Caco-2 (cell line): ENCODE measurements at regions not wholly inside any gene's neighbourhood (a gene's known extent, or its start where the extent isn't known, plus 50 kb on each side); places are given as distances from the start of the nearest gene placed in this dataset.

ENCODE experiments used
- BruUV-seq: library from RNA; stranded (reverse); fragments of 400-500 nt; replicated peaks from 2 replicates; lab custom pipeline; 2021; lab: Mats Ljungman, UMichigan
- CTCF ChIA-PET: fragments of 300-600 bp; sonication (Branson Sonifier 250); formaldehyde crosslinking; loops from one replicate; lab custom pipeline; 2022; ENCODE audit warnings: antibody characterized with exemption; lab: Charles Lee
- POLR2A ChIA-PET: fragments of 300-600 bp; sonication (Branson Sonifier 250); formaldehyde crosslinking; loops from one replicate; lab custom pipeline; 2022; ENCODE audit warnings: antibody characterized with exemption; lab: Charles Lee
- DNase-seq, 2 experiments: peaks; one replicate each; pipeline versions ENCODE4 v3.0.0 to v3.0.0-alpha.2; 2020 to 2022
- H3K27me3 ChIP-seq: replicated peaks from 2 replicates; pipeline ENCODE4 v1.6.0; 2011; ENCODE audit warnings: low read length; ENCODE audit not compliant: control insufficient read depth, insufficient read depth
- H3K36me3 ChIP-seq: 2 replicates; pipeline ENCODE4 v1.5.1; 2011; ENCODE audit warnings: low read length; ENCODE audit not compliant: control insufficient read depth, insufficient read depth
- H3K4me1 ChIP-seq: fragments of 250-450 bp; sonication (Bioruptor Pico); 2 replicates; pipeline ENCODE4 v1.5.1; 2020; ENCODE audit warnings: mild to moderate bottlenecking
- H3K4me3 ChIP-seq: 2 replicates; pipeline ENCODE4 v1.5.1; 2011; ENCODE audit warnings: low read depth, mild to moderate bottlenecking, control low read depth, low read length
- H3K9me3 ChIP-seq: fragments of 250-450 bp; sonication (Bioruptor Pico); 2 replicates; pipeline ENCODE4 v1.5.1; 2020; ENCODE audit warnings: mild to moderate bottlenecking, moderate library complexity
- H3K27ac Mint-ChIP-seq: one replicate; pipeline ENCODE4 v1.8.0; 2022; ENCODE audit warnings: mixed read lengths; ENCODE audit not compliant: unreplicated experiment
- H3K27me3 Mint-ChIP-seq: one replicate; pipeline ENCODE4 v1.8.0; 2022; ENCODE audit warnings: mixed read lengths; ENCODE audit not compliant: insufficient read depth, unreplicated experiment
- H3K36me3 Mint-ChIP-seq: one replicate; pipeline ENCODE4 v1.8.0; 2022; ENCODE audit warnings: mild to moderate bottlenecking, mixed read lengths; ENCODE audit not compliant: insufficient read depth, unreplicated experiment
- H3K4me1 Mint-ChIP-seq: one replicate; pipeline ENCODE4 v1.8.0; 2022; ENCODE audit warnings: low read depth, mixed read lengths; ENCODE audit not compliant: unreplicated experiment
- H3K4me3 Mint-ChIP-seq: one replicate; pipeline ENCODE4 v1.8.0; 2022; ENCODE audit warnings: mild to moderate bottlenecking, moderate library complexity, mixed read lengths; ENCODE audit not compliant: unreplicated experiment
- H3K9me3 Mint-ChIP-seq: one replicate; pipeline ENCODE4 v1.8.0; 2022; ENCODE audit warnings: mixed read lengths; ENCODE audit not compliant: unreplicated experiment
- CTCF ChIP-seq, 2 experiments: fragments of 200-600 bp in 1 of 2; IDR thresholded peaks; 1 replicate in 1 of 2; 2 replicates in 1 of 2; pipeline versions ENCODE4 v1.5.1 to v1.8.0; 2011 to 2022; ENCODE audit warnings: antibody characterized with exemption in 1 of 2, control low read depth in 1 of 2, inconsistent platforms in 1 of 2, low read depth in 1 of 2, low read length in 1 of 2, mild to moderate bottlenecking in 1 of 2, moderate library complexity in 1 of 2; ENCODE audit not compliant: insufficient read depth in 1 of 2, severe bottlenecking in 1 of 2, unreplicated experiment in 1 of 2
- intact Hi-C: fragments of 100-400 bp; cut with micrococcal nuclease; formaldehyde crosslinking; loops from one replicate; pipeline ENCODE4 v1.10.0; 2022; ENCODE audit not compliant: unreplicated experiment

GRCh38 chr5:167794121-167794520, 497.3 kb upstream of the WWC1 start:
- no peaks in the 10 kb centered on the region for H3K4me1 Mint-ChIP-seq
- intact Hi-C loops: no loop called here

DNA sequence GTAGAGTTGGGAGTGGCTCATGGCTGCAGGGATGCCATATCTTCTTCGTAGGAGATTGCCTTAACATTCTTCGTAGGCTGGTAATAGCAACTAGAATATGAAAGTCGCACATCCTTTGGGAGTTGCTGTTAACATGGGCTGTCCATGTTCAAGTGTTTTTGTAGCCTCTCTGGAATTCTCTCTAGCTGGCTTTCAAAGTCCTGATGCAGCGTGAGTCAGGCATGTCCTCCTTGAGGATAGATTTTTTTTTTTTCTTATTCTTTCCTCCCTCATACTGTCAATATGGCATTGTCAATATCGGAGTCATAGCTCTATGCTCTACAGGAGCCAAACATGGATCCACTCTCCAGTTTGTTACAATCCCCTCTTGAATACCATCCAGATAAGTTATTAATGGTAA, 494.8 kb upstream of the WWC1 start:
- intact Hi-C loops: no loop called here
- H3K9me3 ChIP-seq: no peaks in the 10 kb centered on the region
- ChIA-PET POLR2A (no interaction called here), CTCF (no interaction called here)
- H3K27me3 ChIP-seq: no peaks in the 10 kb centered on the region
- peaks cover 2% of the 10 kb centered on the region; the same call in 1 of the 2 replicates for H3K4me1 ChIP-seq
- no peaks in the 10 kb centered on the region for H3K9me3 Mint-ChIP-seq
- H3K4me1 Mint-ChIP-seq: peaks cover 4% of the 10 kb centered on the region
- no TSS peak for BruUV-seq
- no peaks in the 10 kb centered on the region for H3K36me3 ChIP-seq
- no peak overlapping the region for H3K4me3 Mint-ChIP-seq
- no peaks in the 10 kb centered on the region for H3K36me3 Mint-ChIP-seq
- no peak overlapping the region for H3K27ac Mint-ChIP-seq
- no peak for TF ChIP-seq CTCF (IDR thresholded peaks at IDR 0.05; ENCODE audit: insufficient read depth in 1 of 2, low read depth in 1 of 2, low read length in 1 of 2, severe bottlenecking in 1 of 2, unreplicated experiment in 1 of 2)
- no peak overlapping the region for H3K4me3 ChIP-seq
- DNase-seq: no peak
- H3K27me3 Mint-ChIP-seq: no peaks in the 10 kb centered on the region

More at GRCh38 chr5:167794121-167794520, 497.3 kb upstream of the WWC1 start:
- Mint-ChIP-seq H3K27me3 (no peaks in the 10 kb centered on the region), H3K27ac (no peak overlapping the region), H3K36me3 (no peaks in the 10 kb centered on the region), H3K9me3 (no peaks in the 10 kb centered on the region), H3K4me3 (no peak overlapping the region)
- Histone ChIP-seq H3K27me3 (no peaks in the 10 kb centered on the region), H3K4me3 (no peak overlapping the region), H3K36me3 (no peaks in the 10 kb centered on the region), H3K9me3 (no peaks in the 10 kb centered on the region), H3K4me1 (no peaks in the 10 kb centered on the region)
- ChIA-PET POLR2A (no interaction called here), CTCF (no interaction called here)
- no peak for TF ChIP-seq CTCF (IDR thresholded peaks at IDR 0.05; ENCODE audit: insufficient read depth in 1 of 2, low read depth in 1 of 2, low read length in 1 of 2, severe bottlenecking in 1 of 2, unreplicated experiment in 1 of 2)
- no TSS peak for BruUV-seq
- no peak for DNase-seq

DNA sequence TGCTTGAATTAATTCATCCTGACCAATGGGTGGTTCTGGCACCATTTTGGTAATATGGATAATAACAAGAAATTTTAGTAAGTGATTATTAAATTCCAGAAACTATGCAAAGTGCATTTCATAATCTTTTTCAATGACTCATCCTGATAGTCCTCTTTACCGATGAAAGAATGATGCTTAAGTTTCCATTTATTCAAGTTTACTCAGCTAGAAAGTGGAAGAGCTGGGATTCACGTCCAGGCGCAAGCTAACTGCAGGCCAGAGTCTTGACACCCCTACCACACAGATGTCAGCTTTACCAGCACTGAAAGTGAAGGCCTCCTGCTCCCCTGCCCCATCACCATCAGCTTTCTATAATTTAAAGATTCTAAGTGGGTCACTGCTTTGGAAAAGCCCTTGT, 493.5 kb upstream of the WWC1 start:
- peaks cover 16% of the 10 kb centered on the region for H3K4me1 Mint-ChIP-seq
- ChIA-PET POLR2A (no interaction called here), CTCF (no interaction called here)
- H3K27me3 Mint-ChIP-seq: no peaks in the 10 kb centered on the region
- H3K27me3 ChIP-seq: no peaks in the 10 kb centered on the region
- no peaks in the 10 kb centered on the region for H3K36me3 ChIP-seq
- no TSS peak for BruUV-seq
- H3K4me1 ChIP-seq: peaks cover 14% of the 10 kb centered on the region
- no peak overlapping the region for H3K4me3 Mint-ChIP-seq
- H3K9me3 ChIP-seq: no peaks in the 10 kb centered on the region
- intact Hi-C loops: no loop called here
- no peak for DNase-seq
- H3K9me3 Mint-ChIP-seq: no peaks in the 10 kb centered on the region
- no peak for TF ChIP-seq CTCF (IDR thresholded peaks at IDR 0.05; ENCODE audit: insufficient read depth in 1 of 2, low read depth in 1 of 2, low read length in 1 of 2, severe bottlenecking in 1 of 2, unreplicated experiment in 1 of 2)
- no peak overlapping the region for H3K27ac Mint-ChIP-seq
- H3K36me3 Mint-ChIP-seq: no peaks in the 10 kb centered on the region
- H3K4me3 ChIP-seq: no peak overlapping the region
